IPS DF 6.9 (cell line): ENCODE measurements at regions not wholly inside any gene's neighbourhood (a gene's known extent, or its start where the extent isn't known, plus 50 kb on each side); places are given as distances from the start of the nearest gene placed in this dataset.
"Not testable (repeated sequence)": the region's sequence is repeated elsewhere in the genome, so short reads cannot be mapped to it uniquely, and the experiment has no call there.

Experiments used
- DNase-seq: peaks from one replicate; pipeline ENCODE4 v3.0.0-alpha.2; 2013; ENCODE audit warnings: low read depth, low spot score
- H3K27ac ChIP-seq: one replicate; pipeline ENCODE4 v1.5.1; 2013; ENCODE audit warnings: low read length, control low read depth
- H3K27me3 ChIP-seq: 2 replicates; pipeline ENCODE4 v1.6.1; 2013; ENCODE audit warnings: mild to moderate bottlenecking, low read length; ENCODE audit not compliant: control insufficient read depth, insufficient read depth
- H3K36me3 ChIP-seq: 2 replicates; pipeline ENCODE4 v1.6.1; 2013; ENCODE audit warnings: low read length; ENCODE audit not compliant: control insufficient read depth, insufficient read depth
- H3K4me1 ChIP-seq: 2 replicates; pipeline ENCODE4 v1.6.1; 2013; ENCODE audit warnings: low read length; ENCODE audit not compliant: control insufficient read depth, insufficient read depth
- H3K4me3 ChIP-seq: 2 replicates; pipeline ENCODE4 v1.5.1; 2013; ENCODE audit warnings: mild to moderate bottlenecking, low read length
- H3K9me3 ChIP-seq: 2 replicates; pipeline ENCODE4 v1.6.1; 2013; ENCODE audit warnings: low read length, inconsistent platforms; ENCODE audit not compliant: control insufficient read depth, insufficient read depth
- WGBS: extraction: QIAGEN DNeasy Blood & Tissue Kit; methylation state at CpG from one replicate; pipeline ENCODE4 v1.1.7; 2013; ENCODE audit warnings: mixed read lengths, missing lambda C conversion rate; ENCODE audit not compliant: insufficient read length, insufficient coverage; 5-methylcytosine and 5-hydroxymethylcytosine counted together

DNA sequence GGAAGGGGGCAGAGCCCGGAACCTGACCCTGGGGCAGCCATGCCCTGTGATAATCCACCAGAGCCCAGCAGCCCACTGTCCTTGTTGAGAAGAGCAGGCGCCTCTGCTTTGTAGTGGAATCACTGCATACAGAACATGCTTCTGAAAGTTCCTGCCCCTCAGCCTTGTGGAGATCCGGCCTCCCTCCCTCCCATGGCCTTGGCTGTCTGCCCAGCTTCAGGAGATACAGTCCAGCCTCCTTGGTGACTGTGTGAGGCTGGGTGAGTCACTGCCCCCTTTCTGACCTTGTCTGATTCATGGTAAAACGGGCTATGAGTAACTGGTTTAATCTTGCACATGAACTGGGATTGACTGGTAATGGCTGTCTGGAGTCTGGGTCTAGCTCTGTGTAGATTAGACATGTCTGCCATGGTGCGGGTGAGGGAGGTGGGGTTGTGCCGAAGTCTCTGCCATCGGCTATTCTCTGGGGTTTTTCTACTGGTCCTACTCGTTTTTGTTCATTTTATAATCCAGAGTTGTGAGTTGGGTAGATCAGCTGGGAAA lies 144.0 kb upstream of the ZNF469 start:
- H3K36me3 ChIP-seq, H3K27ac ChIP-seq, H3K4me3 ChIP-seq, DNase-seq, H3K27me3 ChIP-seq, H3K4me1 ChIP-seq, H3K9me3 ChIP-seq: not testable (repeated sequence)
- WGBS = no CpG with 5 or more reads among the region's 8 CpGs

DNA sequence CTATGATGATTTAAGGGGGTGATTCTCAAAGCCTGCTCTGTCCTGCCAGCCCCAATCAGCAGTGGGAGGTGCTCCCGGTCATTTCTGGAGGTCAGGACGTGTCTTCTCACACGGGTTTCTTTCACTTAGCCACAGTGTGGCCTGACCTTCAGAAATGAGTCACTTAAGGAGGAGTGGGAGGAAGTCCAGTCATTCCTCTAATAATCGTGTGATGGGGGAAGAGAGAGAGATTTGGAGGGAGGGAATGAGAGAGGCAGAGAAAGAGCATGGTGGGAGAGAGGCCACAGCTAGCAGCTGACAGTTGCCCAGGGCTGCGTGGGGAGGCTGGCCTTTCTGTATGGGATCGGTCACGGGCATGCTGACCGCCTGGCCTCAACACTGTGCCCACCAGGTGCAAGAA lies 142.6 kb upstream of the ZNF469 start:
- H3K4me1 ChIP-seq, H3K27ac ChIP-seq, H3K36me3 ChIP-seq, H3K9me3 ChIP-seq, H3K4me3 ChIP-seq, DNase-seq, H3K27me3 ChIP-seq: not testable (repeated sequence)
- no CpG with 5 or more reads among the region's 8 CpGs for WGBS

DNA sequence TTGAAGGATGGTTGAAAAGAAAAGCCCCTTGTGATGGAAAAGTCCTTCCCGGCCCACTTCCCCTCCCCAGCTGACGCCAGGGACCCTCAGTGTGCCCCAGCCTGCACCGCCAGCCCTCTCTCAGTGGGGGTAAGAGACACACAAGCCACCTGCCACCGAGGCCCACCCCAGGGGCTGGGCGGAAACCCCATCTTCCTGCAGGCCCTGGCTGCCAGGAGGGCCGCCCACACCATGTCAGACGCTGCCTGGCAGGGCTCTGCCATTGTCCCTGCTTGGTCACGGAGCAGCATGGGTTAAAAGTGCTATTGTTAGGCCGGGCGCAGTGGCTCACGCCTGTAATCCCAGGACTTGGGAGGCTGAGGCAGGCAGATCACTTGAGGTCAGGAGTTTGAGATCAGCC lies 142.0 kb upstream of the ZNF469 start:
- H3K4me1 ChIP-seq, H3K27me3 ChIP-seq, DNase-seq, H3K4me3 ChIP-seq, H3K9me3 ChIP-seq, H3K36me3 ChIP-seq, H3K27ac ChIP-seq: not testable (repeated sequence)
- WGBS = no CpG with 5 or more reads among the region's 11 CpGs

DNA sequence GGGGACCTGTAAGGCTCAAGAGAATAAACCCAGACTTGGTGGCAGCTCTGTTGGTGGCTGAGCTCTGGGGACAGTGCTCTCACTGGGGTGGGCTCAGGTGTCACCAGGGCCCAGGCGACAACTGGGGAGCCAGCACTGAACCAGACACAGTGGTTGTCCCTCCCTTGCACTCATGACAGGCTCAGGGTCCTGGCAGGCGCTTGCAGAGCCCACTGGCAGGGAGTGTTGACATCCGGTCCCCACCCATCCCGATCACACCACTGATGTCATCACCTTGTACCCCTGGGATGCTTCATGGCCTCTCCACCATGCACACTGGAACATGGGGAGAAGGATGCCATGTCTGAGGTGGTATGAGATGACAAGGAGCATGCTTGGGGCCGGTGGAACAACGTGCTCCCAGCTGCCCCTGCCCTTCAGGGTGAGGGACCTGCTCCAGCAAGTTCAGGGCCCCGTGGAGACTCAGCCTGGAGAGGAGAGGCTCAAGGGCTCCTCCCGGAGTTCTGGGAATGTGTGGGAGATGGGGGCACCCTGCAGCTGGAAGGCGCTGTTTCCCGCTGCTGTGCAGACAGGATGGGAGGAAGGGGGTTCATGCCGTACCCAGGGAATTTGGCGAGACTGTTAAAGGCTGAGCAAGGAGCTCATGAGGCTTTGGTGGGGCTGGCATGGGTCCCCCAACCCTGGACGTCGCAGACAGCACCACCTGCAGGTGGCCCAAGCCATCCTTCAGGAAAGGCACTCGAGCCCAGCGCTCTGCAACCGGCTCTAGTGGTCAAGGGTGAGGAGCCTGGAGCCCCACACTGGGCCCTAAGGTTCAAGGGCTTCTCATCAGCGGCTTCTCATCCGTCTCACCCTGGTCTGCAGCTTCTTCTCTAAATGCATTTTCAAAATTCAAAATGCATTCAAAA lies 141.1 kb upstream of the ZNF469 start:
- H3K4me1 ChIP-seq, H3K27ac ChIP-seq: not testable (repeated sequence)

DNA sequence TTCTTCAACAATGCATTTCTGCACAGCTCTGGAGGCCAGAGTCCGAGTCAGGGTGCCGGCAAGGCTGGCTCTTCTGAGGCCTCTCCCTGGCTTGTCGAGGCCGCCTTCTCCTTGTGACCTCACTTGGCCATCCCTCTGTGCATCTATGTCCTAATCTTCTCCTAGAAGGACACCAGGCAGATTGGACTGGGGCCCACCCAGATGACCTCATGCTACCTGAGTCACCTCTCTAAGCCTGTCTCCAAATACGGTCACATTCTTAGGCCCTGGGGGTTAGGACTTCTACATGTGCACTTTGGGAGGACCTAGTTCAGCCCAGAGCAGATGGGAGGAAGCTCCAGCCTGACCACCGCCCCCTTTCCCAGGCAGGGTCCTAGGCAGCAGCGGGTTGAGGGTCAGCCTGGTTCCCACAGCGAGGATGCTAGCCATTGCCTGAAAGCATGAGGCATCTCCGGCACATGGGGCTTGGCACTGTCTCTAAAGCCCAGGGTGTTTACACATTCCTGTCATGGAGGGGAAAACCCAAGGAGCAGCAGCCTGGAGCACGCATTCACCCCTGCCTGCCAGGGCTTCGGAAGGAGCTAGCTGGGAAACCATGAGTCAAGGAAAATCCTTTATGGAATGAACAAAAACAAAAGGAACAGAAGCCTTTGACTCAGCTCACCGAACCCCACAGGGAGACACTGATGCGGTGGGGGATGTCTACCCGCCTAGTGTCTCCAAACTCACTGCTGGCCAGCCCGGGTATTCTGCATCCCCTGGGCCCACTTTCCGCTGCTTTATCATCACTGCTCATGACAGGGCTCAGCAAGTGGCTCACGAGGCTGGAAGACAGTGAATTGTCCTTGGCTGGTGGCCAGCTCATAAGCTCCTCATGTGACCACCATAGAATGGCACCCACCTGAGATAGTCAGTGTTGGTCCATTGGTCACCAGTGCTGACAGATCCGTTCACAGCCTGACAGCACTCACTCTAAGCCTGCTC lies 140.2 kb upstream of the ZNF469 start:
- not testable (repeated sequence) for H3K4me1 ChIP-seq, DNase-seq

More for the DNA sequence above, 141.1 kb upstream of the ZNF469 start:
- H3K27me3 ChIP-seq, DNase-seq, H3K9me3 ChIP-seq, H3K36me3 ChIP-seq, H3K4me3 ChIP-seq: not testable (repeated sequence)
- whole genome bisulfite sequencing = no CpG with 5 or more reads among the region's 19 CpGs

GRCh38 chr16:88243921-88244320 lies 138.8 kb upstream of the ZNF469 start:
- H3K4me1 ChIP-seq, H3K27me3 ChIP-seq, H3K27ac ChIP-seq, H3K4me3 ChIP-seq, H3K9me3 ChIP-seq, DNase-seq, H3K36me3 ChIP-seq: not testable (repeated sequence)
- 100% methylated on average over 1 of the region's 3 CpGs for WGBS

More for the DNA sequence above, 140.2 kb upstream of the ZNF469 start:
- WGBS = no CpG with 5 or more reads among the region's 18 CpGs
- H3K9me3 ChIP-seq, H3K27me3 ChIP-seq, H3K27ac ChIP-seq, H3K36me3 ChIP-seq, H3K4me3 ChIP-seq: not testable (repeated sequence)

DNA sequence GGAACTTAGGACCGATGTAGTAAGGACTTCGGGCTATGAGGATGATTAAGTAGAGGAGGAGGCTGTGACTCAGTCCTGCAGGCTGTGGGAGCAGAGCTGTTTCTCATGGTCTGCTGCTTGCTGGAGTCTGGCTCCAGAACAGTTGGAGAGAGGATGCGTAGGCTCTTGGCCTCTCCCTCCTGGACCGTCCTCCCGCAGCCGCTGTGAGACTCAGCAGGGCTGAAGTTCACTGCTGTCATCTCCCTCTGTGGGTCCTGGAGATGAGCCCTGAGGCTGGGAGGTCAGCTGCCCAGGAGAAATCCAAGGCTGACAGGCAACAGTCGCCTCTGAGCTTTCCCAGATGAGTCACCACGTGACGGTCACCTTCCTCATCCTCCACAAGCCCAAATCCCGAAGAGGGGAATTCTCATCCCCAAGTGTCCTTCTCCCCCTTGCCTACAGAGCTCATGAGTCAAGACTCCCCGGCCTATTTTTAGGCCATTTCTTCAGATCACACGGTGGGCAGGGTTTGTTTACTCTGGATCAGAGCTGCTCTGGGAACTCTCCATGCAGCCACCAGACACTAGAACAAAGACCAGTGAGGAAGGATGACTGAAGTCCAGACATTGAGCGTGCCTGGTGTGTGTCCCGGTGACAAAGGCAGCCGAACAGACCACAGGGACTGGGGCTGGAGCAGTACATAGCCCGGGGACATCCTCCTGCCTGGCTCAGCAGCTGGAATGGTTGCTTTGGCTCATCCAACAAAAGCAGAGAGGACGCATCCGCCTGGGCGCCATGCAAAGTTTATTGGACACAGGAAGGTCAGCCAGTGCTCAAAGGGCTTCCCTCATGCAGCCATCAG lies 137.3 kb upstream of the ZNF469 start:
- not testable (repeated sequence) for H3K4me1 ChIP-seq, H3K4me3 ChIP-seq, H3K9me3 ChIP-seq, H3K27me3 ChIP-seq, DNase-seq, H3K27ac ChIP-seq, H3K36me3 ChIP-seq
- WGBS = no CpG with 5 or more reads among the region's 19 CpGs

DNA sequence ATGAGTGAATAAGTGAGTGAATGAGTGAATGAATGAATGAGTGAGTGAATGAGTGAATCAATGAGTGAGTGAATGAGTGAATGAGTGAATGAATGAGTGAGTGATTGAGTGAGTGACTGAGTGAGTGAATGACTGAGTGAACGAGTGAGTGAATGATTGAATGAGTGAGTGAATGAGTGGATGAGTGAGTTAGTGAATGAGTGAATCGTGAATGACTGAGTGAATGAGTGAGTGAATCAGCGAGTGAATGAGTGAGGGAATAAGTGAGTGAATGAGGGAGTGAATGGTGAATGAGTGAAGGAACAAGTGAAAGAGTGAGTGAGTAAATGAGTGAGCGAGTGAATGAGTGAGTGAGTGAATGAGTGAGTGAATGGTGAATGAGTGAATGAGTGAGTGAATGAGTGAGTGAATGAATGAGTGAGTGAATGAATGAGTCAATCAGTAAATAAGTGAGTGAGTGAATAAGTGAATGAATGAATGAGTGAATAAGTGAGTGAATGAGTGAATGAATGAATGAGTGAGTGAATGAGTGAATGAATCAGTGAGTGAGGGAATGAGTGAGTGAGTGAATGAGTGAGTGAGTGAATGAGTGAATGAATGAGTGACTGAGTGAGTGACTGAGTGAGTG lies 135.7 kb upstream of the ZNF469 start:
- not testable (repeated sequence) for H3K36me3 ChIP-seq, DNase-seq, H3K27ac ChIP-seq, H3K27me3 ChIP-seq, H3K4me1 ChIP-seq, H3K4me3 ChIP-seq, H3K9me3 ChIP-seq
- WGBS = 100% methylated on average over 4 of the region's 4 CpGs

DNA sequence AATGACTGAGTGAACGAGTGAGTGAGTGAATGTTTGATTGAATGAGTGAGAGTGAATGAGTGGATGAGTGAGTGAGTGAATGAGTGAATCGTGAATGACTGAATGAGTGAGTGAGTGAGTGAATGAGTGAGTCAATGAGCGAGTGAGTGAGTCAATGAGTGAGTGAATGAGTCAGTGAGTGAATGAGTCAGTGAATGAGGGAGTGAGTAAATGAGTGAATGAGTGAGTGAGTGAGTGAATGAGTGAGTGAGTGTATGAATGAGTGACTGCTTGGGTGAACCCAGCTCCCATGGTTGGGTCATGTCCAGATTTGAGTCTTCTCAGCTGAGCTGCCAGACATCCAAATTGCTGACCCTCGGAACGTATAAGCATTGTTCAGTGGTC lies 135.2 kb upstream of the ZNF469 start:
- not testable (repeated sequence) for H3K9me3 ChIP-seq

More for the DNA sequence above, 135.2 kb upstream of the ZNF469 start:
- not testable (repeated sequence) for H3K27ac ChIP-seq, H3K36me3 ChIP-seq, H3K27me3 ChIP-seq, DNase-seq, H3K4me1 ChIP-seq, H3K4me3 ChIP-seq
- WGBS = 100% methylated on average over 2 of the region's 5 CpGs
